B cell (primary cell): ENCODE measurements at regions not wholly inside any gene's neighbourhood (a gene's known extent, or its start where the extent isn't known, plus 50 kb on each side); places are given as distances from the start of the nearest gene placed in this dataset.

Experiments used
- CTCF ChIP-seq: fragments of 200-600 bp; IDR thresholded peaks from one replicate; pipeline ENCODE4 v1.8.0; 2022; ENCODE audit warnings: antibody characterized with exemption, mild to moderate bottlenecking
- EZH2 ChIP-seq: IDR thresholded peaks from 2 replicates; pipeline ENCODE4 v1.6.1; 2012; ENCODE audit warnings: borderline replicate concordance, low read depth, mild to moderate bottlenecking, moderate library complexity, low read length; ENCODE audit not compliant: insufficient read depth, poor library complexity, severe bottlenecking

GRCh38 chr5:173793648-173794548 is 94.3 kb upstream of the CPEB4 start:
- no peak for TF ChIP-seq CTCF
- TF ChIP-seq EZH2 = no peak
